HG03565 (cell line): ENCODE measurements at regions not wholly inside any gene's neighbourhood (a gene's known extent, or its start where the extent isn't known, plus 50 kb on each side); places are given as distances from the start of the nearest gene placed in this dataset.
A peak's percentile ranks its signal among the peaks of the same experiment; 100 is the strongest.

ENCODE experiments used
- ATAC-seq: cut with Tn5 transposase; IDR thresholded peaks from one replicate; pipeline ENCODE4 v1.9.1; 2021; ENCODE audit warnings: mild to moderate bottlenecking, moderate library complexity; ENCODE audit not compliant: unreplicated experiment

DNA sequence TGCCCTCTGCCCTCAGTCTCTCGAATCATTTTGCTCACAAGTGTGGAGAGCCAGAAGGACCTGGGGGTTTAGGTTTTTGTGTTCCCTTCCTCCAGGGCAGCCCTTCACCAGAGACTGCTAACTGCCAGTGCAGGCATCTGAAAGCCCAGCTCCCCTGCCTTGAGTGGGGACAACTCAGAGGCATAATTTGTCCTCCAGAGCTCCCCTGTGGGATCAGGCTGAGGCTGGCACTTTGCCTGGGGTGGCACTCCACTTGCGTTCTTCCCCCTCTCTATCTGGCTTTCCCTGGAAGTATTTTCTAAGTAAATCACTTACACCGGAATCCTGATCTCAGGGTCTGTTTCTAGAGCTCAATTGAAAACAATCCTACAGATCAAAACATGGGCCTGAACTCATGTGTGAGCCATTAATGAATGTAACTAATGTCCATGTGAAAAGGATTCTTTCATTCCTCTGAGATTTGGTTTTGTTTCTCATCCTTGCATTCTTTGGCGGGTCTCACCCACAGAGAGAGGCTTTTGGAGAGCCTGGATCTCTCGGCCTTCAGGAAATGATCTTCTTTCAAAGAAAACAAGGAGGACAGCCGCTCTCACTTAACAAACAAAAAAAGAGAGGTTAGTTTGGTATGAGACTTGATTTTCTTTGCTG is 125.7 kb upstream of the RIPOR2 start:
- ATAC-seq: no peak

DNA sequence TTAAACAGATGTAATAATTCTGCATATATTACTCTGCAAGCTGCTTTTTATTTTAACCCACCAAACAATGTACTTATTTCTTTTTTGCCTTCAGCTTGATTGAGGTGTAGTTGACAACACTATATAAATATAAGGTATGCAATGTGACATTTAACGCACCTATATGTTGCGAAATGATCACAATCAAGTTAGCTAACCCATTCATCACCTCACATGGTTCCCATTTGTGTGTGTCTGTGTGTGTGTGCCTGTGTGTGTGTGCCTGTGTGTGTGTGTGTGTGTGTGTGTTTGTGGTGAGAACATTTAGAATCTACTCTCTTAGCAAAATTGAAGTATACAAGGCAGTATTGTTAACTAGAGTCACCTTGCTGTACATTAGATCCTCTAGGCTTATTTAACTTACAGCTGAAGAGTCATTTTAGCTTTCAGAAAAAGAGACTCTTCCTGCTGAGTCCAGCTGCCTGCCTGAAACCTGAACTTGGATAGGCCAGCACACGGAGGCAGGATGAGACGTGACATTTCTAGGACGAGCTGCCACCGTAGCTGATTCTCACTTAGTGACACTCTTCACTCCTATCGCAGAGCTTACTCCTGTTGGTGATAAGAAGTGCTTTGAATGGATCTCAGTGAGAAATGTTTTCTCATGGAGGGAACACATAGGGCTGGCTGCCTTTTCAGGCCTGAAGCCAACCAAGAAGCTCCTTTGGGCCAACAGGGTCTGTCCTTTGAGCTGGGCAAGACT is 126.5 kb upstream of the RIPOR2 start:
- no peak for ATAC-seq

DNA sequence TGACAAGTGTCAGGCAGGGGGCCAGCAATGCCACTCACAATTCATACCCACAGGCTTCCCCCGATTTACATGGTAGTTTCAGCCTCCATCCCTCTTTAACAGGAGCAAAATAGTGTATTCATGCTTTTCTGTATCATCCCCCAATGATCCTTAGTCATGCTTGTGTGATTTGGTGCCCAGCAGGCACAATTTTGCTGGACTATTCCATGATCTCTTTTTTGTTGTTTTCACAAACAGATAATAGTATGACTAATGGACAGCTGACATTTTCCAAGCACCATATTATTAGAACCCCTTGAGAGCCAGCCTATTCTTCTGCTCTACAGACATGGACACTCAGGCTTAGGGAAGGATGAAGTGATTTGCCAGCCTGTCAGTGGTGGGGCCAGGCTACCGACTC is 128.2 kb upstream of the RIPOR2 start:
- ATAC-seq: no peak

- no peak for ATAC-seq
These were observed 129.9 kb upstream of the RIPOR2 start for GRCh38 chr6:25065666-25066065.

DNA sequence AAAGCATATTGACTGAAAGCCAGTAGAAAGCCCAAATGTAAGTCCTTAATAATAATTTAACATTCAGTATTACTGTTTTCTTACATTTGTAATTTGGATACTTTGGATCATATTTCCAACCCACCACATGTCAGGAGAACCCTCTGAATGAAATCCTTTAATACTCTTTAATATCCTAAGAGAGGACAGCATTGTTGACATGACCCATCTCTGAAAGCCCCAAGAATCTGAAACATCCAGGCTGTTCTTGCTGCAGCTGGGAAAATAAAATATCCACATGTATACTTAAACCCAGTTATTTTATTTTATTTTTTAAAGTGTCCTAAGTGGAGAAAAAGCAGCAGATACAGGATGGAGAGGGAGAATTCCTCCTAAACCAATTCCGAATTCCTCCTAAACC is 130.8 kb upstream of the RIPOR2 start:
- ATAC-seq: no peak

DNA sequence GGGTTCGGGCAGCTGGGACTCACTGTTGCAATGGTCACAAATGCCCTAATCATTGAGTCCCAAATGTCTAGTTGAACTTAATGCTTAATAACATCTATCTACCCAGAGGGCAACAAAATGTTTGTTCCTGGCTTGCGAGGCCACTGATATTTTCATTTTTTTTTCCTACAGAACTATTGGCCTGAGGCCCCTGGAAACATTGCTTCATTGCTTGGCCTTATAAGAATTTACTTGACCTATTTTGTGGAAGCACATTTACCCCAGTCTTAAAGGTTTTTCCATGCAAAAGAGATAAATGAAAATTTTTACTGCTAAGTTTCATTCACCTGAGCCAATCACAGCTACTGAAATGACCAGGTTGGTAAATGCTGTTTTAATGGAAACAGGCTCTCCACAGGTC is 133.1 kb upstream of the RIPOR2 start:
- no peak for ATAC-seq

DNA sequence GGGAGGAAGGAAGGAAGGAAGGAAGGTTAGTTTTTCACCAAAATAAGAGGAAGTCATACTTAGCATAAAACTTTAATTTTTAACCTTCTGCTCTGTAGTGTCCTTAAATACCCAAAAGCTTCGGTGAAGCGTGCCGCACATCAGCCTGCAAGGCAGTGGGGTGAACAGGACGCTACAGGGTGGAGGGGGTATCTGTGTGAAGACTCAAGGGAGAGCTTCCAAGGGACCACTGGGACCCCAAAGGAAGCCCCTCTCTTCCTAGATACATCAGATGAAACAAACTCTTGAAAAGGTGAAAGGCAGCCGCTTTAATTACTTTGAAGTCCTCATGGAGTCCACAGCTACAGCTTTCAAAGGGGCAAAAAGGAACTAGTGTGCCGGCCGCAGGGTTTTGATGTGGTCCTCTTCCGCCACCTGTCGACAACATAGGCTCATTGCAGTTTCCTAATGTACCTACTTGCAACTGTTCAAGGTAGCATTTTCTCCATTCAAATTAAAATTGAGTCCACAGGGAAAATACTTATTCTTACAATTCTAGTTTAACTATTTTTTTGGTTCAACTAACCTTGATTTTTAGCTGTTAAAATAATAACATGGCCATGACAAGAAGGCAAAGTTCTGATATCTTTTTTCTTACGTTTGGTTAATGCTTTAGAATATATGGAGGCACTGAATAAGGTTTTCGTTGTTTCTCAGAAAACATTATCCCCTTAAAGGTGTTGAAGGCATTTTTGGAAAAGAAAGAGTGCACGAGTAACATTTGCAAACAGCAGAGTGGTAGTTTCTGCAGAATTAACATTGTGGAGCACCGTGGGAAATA is 135.0 kb upstream of the RIPOR2 start:
- peak; percentile 69 for ATAC-seq

GRCh38 chr6:25078141-25078540 is 142.4 kb upstream of the RIPOR2 start:
- no peak for ATAC-seq

- ATAC-seq: no peak
These were observed 148.2 kb upstream of the RIPOR2 start for GRCh38 chr6:25083784-25084507.

DNA sequence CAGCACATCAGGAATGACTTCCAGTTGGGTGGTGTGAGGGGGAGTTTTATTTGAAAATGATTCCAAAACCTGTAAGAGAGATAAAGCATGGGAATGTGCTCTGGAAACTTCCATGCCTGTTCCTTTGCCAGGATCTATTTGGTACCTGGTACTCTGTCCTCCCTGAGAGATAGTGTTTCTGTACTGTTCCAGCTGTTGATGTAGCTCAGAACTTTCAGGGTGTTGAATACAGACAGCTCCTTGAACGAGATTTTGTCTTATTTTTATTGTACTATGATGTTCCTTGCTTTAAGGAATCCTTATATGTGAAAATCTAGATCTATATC is 148.7 kb upstream of the RIPOR2 start:
- ATAC-seq: no peak

DNA sequence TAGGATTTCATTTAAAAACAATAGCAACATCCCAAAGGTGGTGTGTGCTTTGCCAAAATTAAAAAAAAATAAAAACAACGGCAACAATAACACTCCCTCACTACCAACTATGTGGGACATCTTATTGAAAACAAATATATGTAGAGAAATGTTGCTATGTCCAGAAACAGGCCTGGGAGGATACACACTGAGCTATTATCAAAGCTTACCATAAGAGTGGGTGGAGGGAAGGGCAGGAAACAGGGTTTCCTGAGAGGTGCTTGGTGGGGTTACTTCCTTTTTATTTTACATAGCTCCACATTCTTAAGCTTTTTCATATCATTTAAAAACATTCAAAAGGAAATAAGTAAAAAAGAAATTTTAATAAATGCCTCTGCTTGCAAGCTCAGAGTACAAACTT is 150.0 kb upstream of the RIPOR2 start:
- ATAC-seq: no peak

DNA sequence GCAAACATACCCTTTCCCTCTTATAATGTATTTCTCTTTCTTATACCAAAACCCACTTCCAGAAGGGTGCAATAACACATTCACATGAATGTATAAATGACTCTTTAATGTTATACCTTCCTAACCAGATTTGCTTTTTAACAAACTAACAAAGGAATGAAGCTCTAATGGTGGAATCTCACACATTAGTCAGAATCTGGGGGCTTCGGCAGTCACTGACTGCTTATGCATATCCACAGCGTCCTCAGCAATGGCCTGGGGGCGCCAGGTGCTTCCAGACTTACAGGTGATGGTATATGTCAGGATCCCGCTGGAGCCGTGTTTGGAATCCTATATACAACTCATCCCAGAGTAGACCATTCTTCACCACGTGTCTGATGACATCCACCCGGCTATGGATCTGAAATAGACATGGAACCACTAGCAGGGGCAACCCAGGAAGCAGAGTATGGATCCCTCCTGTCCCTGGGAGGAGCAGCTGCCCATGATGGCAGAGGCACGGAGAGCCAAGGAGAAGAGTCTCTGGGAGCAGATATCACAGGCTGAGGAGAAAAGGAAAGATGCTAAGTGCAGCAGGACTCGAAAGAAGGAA is 150.8 kb upstream of the RIPOR2 start:
- no peak for ATAC-seq

DNA sequence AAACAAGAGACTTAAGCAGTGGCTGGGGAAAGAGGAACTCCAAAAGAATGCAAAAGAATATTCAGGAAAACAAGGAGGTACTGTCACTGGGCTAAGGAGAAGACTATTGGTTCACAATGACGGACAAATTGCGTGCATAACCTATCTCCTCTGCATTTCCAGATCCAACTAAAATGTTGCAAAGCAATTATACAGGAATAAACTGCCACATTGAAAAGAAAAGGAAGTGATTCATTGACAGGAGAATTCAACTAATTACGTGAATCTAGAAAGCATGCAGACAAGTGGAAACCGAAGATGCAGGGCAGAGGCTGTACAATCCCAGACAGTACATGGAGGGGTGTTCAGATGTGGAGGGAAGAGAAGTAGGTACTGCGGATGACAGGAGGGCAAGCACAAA is 152.8 kb upstream of the RIPOR2 start:
- no peak for ATAC-seq

DNA sequence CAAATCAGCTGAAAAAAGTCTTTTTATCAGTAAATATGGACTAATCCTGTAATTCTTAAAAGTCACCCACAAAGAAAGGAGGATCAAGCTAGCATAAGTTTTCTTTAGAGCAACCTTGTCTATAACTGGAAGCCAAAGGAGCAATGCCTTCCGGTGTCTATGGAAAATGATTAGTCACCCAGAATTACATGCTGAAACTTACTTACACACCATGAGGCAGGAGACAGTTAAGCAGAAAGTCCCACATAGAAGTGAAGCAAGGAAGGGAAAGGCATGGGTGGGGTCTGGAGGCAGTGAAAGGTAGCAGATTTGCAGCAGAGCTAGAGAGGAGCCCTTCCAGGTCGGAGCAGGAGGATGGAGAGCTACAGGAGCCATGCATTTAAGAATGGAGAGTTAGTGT is 153.7 kb upstream of the RIPOR2 start:
- no peak for ATAC-seq

- ATAC-seq: no peak
These were observed 159.0 kb upstream of the RIPOR2 start for GRCh38 chr6:25094726-25095125.

GRCh38 chr6:25100288-25100687 is 164.5 kb upstream of the RIPOR2 start:
- no peak for ATAC-seq

DNA sequence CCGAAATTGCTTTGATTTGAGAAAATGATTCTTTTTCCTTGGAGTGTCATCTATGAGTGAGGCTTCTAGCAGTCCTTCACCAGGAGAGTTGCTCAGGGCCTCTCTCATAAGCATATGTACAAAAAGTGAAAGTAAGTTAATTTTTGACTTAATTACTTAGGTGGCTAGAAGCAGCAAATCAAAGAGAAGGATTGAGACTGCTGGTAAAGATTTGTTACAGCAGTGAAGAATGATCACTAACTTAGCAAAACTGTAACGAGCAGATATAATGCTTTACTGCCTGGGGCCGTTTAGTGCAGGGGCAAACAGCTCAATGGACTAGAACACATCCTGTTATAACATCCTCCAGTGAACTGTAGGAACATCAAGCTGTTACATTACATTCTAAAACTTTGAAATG is 167.8 kb upstream of the RIPOR2 start:
- no peak for ATAC-seq

DNA sequence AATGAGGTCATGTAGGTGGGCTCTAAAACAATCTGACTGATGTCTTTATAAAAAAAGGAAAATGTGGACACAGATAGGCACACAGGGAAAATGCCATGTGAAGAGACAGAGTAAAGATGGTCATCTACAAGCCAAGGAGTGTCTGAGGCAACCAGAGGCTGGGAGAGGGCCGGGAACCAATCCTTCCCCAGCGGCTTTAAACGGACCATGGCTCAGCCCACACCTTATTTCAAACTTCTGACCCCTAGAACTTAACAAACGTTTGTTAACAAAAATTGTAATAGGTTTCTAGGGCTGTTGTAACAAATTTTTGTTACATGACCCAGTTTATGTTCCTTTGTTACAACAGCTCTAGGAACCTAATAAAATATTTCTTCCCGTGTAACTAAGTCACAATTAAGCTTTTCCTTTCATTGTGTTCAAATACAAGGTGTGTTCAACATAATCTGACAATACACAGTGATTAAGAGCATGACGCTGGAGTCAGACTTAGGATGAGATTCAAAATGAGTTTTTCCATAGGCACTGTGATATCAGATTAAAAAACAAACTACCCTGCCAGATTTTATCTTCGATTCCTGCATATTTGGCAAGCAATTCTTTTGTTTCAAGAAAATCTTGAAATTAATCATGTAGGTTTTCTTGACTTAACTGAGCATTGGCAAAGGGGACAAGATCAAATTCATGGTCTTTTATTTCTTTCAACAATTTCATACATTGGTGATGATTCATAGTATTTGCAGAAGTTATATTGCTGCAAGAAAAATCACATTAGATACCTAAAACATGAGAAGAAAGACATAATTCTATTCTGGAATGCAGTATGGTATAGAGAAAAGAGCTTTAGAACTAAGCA is 169.5 kb upstream of the RIPOR2 start:
- ATAC-seq: no peak

GRCh38 chr6:25107218-25107617 is 171.5 kb upstream of the RIPOR2 start:
- ATAC-seq: no peak

DNA sequence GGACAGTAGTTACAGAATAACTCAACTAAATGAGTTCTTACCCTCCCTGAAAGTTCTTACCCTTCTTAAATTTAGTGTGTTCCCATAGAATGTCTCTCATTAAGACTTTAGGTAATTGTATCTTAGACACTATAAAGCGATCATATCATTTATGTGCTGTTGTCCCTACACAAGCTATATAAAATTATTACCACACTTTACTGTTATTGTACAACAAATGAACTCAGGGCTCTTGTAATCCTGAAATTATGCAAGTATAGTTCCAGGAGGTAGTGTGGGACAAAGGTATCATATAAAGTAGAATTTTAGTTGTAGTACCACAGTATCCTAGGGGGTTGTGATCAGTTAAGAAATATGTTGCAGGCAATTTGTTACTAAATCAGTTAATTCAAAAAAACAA is 167.4 kb upstream of the CARMIL1 start:
- ATAC-seq: no peak
